ENCODE measurements at regions not wholly inside any gene's neighbourhood (a gene's known extent, or its start where the extent isn't known, plus 50 kb on each side); places are given as distances from the start of the nearest gene placed in this dataset.

- TF ChIP-seq RAD21 (IDR thresholded peaks at IDR 0.05; ENCODE audit: low read depth) (no peak), TCF12 (IDR thresholded peaks at IDR 0.05; ENCODE audit: low read depth) (no peak)
These were observed 683.0 kb downstream of the NR2F2 start for GRCh38 chr15:97013491-97013890.
